ENCODE measurements at regions not wholly inside any gene's neighbourhood (a gene's known extent, or its start where the extent isn't known, plus 50 kb on each side); places are given as distances from the start of the nearest gene placed in this dataset.

- TF ChIP-seq POLR2A (IDR thresholded peaks at IDR 0.05) (no peak), CTCF (IDR thresholded peaks at IDR 0.05) (no peak)
- no peaks in the 10 kb centered on the region for H3K4me1 ChIP-seq
- 72 to 85% methylated on average over 1 of the region's 1 CpG for WGBS, 2 donors
- no peaks in the 10 kb centered on the region for H3K27me3 ChIP-seq
- H3K9me3 ChIP-seq: no peaks in the 10 kb centered on the region
- no peak overlapping the region for H3K4me3 ChIP-seq (replicated peaks in 1 of 3)
- intact Hi-C loops (cut with DNase I): no loop called here
- no peaks in the 10 kb centered on the region for H3K36me3 ChIP-seq
- no peak overlapping the region for H3K27ac ChIP-seq
- no peak for DNase-seq
These were observed 438.7 kb upstream of the KCNMB2 start for GRCh38 chr3:178097576-178097975.

GRCh38 chr3:178099274-178099673 lies 437.0 kb upstream of the KCNMB2 start:
- Histone ChIP-seq H3K4me1 (no peaks in the 10 kb centered on the region), H3K27ac (no peak overlapping the region), H3K9me3 (no peaks in the 10 kb centered on the region), H3K36me3 (no peaks in the 10 kb centered on the region), H3K27me3 (no peaks in the 10 kb centered on the region), H3K4me3 (replicated peaks in 1 of 3) (no peak overlapping the region)
- no peak for TF ChIP-seq CTCF (IDR thresholded peaks at IDR 0.05)
- no peak for TF ChIP-seq POLR2A (IDR thresholded peaks at IDR 0.05)
- WGBS, 2 donors: 95 to 97% methylated on average over 4 of the region's 4 CpGs
- intact Hi-C loops (cut with DNase I): no loop called here
- no peak for DNase-seq

- Histone ChIP-seq H3K4me1 (no peaks in the 10 kb centered on the region), H3K36me3 (no peaks in the 10 kb centered on the region), H3K27ac (no peak overlapping the region), H3K4me3 (replicated peaks in 1 of 3) (no peak overlapping the region), H3K9me3 (no peaks in the 10 kb centered on the region), H3K27me3 (no peaks in the 10 kb centered on the region)
- WGBS, 2 donors: 84 to 91% methylated on average over 2 of the region's 2 CpGs
- no peak for DNase-seq
- no peak for TF ChIP-seq CTCF (IDR thresholded peaks at IDR 0.05)
- TF ChIP-seq POLR2A (IDR thresholded peaks at IDR 0.05): no peak
- intact Hi-C loops (cut with DNase I): no loop called here
These were observed 436.4 kb upstream of the KCNMB2 start for GRCh38 chr3:178099862-178100261.

GRCh38 chr3:178100908-178101307 lies 435.3 kb upstream of the KCNMB2 start:
- DNase-seq: no peak
- no peak overlapping the region for H3K4me3 ChIP-seq (replicated peaks in 1 of 3)
- TF ChIP-seq POLR2A (IDR thresholded peaks at IDR 0.05) (no peak), CTCF (IDR thresholded peaks at IDR 0.05) (no peak)
- no peaks in the 10 kb centered on the region for H3K36me3 ChIP-seq
- no peaks in the 10 kb centered on the region for H3K9me3 ChIP-seq
- no peak overlapping the region for H3K27ac ChIP-seq
- no peaks in the 10 kb centered on the region for H3K27me3 ChIP-seq
- H3K4me1 ChIP-seq: no peaks in the 10 kb centered on the region
- intact Hi-C loops (cut with DNase I): no loop called here

- WGBS, 2 donors: 68 to 81% methylated on average over 2 of the region's 2 CpGs
- TF ChIP-seq POLR2A (IDR thresholded peaks at IDR 0.05): no peak
- no peak for TF ChIP-seq CTCF (IDR thresholded peaks at IDR 0.05)
- no peaks in the 10 kb centered on the region for H3K9me3 ChIP-seq
- H3K36me3 ChIP-seq: no peaks in the 10 kb centered on the region
- H3K27me3 ChIP-seq: no peaks in the 10 kb centered on the region
- H3K4me1 ChIP-seq: no peaks in the 10 kb centered on the region
- no peak overlapping the region for H3K27ac ChIP-seq
- intact Hi-C loops (cut with DNase I): no loop called here
- no peak overlapping the region for H3K4me3 ChIP-seq (replicated peaks in 1 of 3)
- peak in 1 of 2 donors; percentile 31 for DNase-seq
These were observed 433.1 kb upstream of the KCNMB2 start for GRCh38 chr3:178103140-178103539.

All from thyroid gland (tissue), 4 donors.